Activated naive CD4-positive, alpha-beta T cell treated with Interleukin-2 at 50 U/mL for 16 hours (primary cell): ENCODE measurements at regions not wholly inside any gene's neighbourhood (a gene's known extent, or its start where the extent isn't known, plus 50 kb on each side); places are given as distances from the start of the nearest gene placed in this dataset.
"Not testable (repeated sequence)": the region's sequence is repeated elsewhere in the genome, so short reads cannot be mapped to it uniquely, and the experiment has no call there.

ENCODE experiments used
- DNase-seq: peaks from one replicate; pipeline ENCODE4 v3.0.0-alpha.2; 2020

DNA sequence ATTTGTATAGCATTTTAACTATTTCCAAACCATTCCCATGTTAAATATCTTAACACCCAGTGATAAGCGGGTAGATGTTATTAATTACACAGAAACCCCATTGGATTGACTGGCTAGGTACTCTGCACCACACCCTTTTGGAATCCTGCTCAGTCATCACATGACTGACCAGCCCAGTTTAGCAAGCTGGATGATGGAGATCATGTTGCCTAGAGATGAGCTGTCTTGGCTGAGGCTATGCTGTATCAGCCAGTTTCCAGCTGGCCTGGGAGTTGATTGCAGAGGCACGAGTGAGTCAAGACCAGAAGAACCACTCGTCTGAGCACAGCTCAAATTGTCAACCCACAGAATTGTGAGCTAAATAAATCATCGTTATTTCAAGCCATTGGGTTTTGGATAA lies 124.6 kb downstream of the ZNF621 start:
- no peak for DNase-seq

DNA sequence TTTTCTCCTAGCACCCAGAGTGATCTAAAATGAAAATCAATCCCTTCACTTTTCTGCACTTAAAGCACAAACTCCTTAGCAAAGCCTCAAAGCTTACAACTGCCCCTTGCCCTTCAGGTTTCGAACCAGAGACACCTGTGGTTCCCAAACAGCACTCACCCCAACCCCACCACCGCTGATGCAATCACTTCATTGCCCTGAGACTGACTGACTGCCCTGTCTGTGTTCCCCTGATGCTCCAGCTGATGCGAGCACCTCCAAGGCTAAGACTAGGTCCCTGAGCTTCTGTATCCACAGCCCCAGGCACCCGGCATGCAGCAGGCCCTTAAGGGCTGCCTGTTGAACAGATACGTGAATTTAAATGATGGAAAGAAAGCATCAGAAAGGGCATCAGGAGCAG lies 127.3 kb downstream of the ZNF621 start:
- no peak for DNase-seq

DNA sequence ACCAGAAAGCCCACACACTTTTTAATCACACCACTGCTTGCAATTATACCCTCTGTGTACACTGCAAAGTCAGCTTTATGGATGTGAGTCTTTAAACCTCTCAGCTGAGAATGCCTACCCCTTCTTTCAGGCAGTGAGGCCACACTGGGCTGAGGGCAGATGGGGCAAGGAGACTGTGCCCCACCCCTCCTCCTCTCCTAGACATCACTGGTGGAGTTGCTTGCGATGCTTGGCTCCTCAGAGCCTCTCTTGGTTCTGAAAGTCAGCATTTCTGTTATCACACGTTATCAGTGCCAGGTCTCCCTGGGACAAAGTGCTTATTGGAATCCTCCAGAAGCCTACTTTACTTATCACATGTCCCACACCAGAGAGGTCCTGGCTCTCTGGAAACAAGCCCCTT lies 128.2 kb downstream of the ZNF621 start:
- DNase-seq: no peak

DNA sequence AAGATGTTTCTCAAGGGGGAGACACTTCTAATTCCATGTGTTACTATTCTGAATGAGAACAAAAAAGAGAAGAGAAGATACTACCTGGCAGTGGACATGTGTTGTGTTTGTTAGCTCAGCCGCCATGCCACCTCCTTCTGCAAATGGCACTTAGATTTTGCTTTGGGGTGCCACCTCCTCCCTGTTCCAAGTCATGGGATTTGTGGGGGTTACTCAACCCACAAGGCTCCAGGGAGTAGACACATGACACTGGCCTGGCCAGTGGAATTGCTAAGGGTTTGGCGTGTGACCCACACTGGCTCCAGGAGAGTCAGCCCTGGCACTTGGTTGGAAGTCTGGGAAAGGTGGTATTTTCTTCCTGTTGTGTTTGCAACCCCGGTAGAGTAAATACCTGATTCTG lies 129.1 kb downstream of the ZNF621 start:
- no peak for DNase-seq

DNA sequence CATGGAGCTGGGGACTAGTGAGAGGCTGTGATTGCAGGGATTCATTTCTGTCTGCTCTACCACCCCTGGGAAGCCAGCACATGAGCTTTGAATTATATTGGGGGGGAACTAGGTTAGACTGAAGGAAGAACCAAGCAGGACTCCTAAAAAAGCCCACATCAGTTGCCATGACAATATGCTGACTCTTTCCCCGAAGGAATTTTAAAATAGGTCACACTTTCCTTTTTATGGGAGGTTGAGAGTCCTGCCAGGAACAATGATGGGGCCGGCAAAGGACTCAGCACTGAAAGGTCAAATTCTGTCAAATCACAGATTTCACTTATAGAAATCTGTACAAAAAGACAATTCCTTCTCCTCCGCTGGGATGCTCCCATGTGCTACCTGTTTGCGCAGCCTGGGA lies 130.8 kb downstream of the ZNF621 start:
- no peak for DNase-seq

DNA sequence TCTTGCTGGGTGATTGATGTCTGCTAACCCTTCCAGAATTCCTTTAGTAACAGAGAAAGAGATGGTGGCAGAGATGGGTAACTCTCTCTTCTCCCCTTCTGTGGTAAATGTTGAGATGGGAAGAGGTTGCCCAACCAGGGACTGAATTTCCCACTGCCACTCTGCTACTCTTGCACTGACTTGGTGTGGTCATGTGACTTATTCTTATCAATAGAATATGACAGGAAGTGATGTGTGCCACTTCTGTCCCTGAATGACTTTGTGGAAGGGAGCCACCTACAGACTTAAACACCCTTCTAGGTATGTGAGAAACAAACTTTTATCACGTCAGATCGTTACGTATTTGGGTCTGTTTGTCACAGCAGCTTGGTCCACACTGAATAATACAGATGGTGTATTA lies 132.9 kb downstream of the ZNF621 start:
- no peak for DNase-seq

DNA sequence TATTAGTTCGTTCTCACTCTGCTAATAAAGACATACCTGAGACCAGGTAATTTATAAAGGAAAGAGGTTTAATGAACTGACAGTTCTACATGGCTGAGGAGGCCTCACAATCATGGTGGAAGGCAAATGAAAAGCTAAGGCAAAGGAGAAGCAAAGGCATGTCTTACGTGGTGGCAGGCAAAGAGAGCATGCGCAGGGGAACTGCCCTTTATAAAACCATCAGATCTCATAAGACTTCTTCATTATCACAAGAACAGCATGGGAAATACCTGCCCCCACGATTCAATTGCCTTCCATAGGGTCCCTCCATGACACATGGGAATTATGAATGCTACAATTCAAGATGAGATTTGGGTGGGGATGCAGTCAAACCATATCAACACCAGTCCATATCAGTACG lies 133.5 kb downstream of the ZNF621 start:
- no peak for DNase-seq

DNA sequence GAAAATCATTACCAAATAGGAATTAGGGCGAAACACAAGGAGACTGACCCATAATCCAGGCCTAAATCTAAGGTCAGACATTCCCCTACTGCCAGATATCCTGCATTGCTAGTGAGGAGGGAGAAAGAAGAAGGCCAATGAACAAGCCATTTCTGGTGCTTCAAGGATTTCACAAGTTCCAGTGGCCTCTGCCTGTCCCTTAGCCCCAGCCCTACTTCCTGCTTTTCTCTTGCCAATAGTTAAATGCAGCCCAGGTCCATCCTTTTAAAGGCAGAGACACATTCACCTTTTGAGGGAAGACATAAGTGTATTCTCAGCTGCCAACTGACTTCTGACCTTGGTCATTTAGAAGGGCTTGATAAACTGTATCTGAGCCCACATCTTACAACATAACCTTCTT lies 135.8 kb downstream of the ZNF621 start:
- DNase-seq: no peak

DNA sequence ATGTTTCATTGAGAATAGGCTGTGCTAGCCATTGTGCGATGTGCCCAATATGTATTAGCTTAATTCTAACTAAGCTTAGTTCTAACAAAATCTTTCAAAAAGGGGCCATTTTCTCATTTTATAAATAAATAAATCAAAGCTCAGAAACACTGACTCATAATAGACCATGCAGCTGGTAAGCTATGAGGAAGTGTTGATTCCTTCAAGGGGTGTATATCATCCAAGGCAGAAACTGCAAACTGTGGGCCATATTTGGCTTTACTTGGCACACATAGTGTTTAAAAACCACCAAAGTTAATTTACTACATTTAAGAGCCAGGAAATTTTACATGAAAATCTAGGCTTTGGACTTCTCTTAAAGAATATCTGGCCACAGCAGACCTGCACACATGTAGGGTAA lies 136.5 kb downstream of the ZNF621 start:
- no peak for DNase-seq

DNA sequence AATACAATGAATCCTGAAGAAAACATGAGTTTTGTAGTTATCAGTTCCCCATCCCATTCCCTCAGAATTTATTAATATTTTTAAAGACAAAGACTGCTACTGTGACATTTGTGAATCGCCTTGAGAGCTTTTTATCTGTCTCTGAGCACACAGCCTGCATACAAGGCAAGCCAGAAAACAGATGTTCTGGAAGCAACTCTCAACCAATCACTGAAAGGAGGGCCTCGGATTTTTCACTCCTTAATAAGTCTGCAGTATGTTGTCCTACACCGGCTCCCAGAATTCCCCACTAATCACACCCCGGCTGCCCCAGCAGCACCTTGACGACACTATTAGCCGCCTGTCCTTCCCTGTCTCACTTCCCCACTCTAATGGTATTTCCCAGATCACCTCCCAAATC lies 138.5 kb downstream of the ZNF621 start:
- DNase-seq: no peak

DNA sequence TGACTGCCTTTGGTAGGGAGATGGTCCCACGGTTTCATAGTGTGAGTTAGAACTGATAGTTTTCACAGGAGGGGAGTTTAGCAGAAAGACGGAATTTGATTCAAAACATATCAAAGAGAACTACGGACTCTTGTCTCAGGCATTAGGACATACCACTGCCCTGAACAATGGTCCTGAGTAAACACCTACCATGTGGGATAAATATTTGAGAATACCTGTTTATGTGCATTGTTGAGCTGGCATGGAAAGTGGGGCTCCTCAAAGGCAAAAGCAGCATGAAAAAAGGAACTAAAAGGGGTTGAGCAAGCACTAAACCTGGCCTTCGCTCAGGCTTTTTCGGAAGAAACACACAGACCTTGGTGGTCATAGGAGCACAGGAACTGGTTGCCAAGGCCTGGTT lies 144.4 kb downstream of the ZNF621 start:
- no peak for DNase-seq

DNA sequence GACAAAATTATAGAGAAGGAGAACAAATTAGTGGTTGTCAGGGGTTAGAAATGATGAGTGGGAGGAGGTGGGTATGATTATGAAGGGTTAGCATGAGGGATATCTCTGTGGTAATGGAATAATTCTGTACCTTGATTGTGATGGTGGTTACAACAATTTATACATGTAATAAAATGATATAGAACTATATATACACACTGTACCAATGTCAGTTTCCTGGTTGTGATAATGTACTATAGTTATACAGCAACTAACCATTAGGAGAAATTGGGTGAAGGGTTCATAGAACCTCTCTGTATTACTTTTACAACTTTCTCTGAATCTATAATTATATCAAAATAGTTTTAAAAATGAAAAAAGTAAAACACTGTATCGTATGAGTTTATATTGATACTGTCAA lies 148.1 kb downstream of the ZNF621 start:
- no peak for DNase-seq

DNA sequence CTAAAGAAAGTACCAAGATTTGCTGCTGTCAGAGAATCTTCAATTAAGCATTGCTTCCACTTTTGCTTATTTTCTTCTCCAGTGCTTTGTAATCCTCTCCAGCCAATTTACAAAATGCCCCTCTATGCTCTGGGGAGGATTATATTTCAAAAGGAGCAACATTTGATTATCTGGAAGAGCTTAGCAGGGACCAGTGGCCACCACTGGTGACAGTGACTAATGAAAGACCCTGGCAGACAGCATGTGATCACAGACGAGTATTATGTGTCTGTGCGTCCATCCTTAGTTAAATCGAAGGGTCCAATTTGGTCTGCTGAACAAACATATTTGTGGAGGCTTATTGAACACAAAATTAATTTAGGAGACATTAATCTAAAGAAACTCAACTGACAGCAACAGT lies 152.6 kb downstream of the ZNF621 start:
- DNase-seq: no peak

DNA sequence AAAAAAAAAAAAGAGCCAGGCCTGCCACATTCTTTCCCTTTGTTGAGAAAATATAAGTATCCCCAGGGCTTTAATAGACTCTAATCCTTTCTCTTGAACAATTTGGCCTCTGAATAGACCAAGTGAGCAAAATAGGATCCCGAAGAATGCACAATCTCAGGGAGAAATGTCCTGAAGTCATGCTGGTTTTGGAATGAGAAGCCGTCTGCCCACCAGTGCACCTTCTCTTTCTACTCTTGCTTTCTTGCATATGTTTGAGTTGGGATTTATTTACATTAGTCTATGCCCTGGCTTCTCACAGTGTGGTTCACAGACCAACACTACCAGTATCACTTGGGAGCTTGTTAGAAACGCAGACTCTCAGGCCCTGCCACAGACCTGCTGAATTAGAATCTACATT lies 153.0 kb downstream of the ZNF621 start:
- no peak for DNase-seq

DNA sequence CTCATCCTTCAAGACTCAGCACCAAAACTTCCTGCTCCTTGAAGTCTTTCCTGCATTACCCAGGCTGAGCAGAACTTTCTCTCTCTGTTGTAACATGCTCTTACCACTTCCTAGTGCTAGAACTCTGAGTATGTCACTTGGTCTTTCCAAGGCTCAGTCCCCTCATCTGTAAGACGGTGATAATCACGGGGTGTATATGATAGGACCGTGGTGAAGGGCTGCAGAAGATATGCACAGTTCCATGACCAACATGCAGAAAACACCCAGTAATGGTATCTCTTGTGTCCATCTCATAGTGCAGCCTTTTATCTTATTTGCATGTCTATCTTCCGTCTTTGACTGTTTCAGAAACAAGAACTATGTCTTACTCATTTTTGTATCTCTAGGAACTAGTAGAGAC lies 154.5 kb downstream of the ZNF621 start:
- DNase-seq: no peak

DNA sequence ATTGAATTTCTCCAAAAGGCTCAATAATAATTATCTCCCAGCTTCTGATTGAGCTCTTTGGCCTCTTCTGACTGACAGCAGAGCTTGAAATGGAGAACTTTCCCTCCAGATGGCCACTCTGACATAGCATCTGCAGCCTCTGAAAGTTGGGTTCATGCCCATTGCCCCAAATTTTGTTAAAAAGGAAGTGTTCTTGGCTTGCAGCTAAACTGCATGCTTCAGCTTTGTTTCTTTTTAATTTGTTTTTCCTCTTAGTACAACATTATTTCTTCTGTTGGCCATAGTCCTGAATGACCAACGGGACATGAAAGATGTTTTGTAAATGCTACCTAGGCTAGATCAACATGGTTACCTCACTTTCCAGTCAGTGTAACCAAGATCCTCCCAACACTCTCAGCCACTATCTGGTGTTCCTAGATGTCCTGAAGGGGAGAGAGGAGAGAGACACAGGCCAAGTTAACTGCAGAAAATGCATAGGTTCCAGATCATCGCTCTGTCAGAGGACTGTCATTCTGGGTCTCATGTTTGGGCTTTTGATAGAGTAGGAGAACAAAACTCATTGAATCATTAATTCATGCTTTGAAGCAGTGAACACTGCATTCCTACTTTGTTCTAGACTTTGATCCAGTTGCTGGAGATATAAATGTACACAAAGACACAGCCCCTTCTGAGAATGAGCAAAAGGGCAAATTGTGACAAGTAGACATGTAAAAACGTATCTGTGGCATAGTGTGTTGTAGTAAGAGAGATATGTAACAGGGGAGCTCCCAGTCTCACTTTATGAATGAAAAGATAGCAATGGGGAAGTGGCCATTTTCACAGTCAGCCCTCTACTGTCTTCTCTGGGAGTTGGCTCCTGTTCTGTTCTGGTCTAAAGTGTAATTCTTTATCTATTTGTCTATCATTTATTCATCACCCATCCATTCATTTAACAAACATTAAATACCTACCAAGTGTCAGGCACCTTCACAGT lies 156.2 kb downstream of the ZNF621 start:
- no peak for DNase-seq

DNA sequence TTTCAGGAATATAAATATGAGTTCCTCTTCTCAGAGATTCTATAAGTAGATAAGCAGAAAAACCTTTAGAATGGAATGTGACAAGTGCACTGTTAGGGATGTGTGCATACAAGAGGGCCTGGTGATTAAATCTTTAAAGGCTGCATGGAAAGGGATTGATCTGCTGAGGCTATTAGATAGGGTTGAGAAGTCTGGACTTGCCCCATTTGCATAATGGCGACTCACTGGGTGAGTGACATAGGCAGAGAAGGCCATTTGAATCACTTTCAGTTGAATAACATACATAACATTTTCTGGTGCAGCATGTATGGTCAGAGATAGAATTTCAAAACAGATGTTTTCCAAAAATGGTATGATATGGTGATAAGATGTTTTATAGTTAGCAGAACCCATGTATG lies 156.9 kb downstream of the ZNF621 start:
- no peak for DNase-seq

DNA sequence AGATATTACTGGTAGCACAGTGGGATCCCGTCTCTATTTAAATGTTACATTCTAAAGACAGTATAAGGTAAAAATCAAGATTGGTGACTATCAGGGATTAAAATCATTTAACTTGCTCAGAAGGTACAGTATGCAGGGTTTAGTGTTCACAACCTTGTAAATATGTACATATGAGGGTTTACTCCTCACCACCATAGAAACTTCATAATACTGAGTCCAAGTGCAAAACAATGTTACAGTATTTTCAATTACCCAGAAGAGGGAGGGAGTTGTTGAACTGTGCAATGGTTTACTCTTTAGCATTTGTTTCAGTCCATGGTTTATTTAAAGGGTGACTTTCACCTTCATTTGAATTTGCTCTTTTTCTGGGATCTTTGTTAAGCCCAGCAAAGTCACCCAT lies 165.1 kb downstream of the ZNF621 start:
- no peak for DNase-seq

DNA sequence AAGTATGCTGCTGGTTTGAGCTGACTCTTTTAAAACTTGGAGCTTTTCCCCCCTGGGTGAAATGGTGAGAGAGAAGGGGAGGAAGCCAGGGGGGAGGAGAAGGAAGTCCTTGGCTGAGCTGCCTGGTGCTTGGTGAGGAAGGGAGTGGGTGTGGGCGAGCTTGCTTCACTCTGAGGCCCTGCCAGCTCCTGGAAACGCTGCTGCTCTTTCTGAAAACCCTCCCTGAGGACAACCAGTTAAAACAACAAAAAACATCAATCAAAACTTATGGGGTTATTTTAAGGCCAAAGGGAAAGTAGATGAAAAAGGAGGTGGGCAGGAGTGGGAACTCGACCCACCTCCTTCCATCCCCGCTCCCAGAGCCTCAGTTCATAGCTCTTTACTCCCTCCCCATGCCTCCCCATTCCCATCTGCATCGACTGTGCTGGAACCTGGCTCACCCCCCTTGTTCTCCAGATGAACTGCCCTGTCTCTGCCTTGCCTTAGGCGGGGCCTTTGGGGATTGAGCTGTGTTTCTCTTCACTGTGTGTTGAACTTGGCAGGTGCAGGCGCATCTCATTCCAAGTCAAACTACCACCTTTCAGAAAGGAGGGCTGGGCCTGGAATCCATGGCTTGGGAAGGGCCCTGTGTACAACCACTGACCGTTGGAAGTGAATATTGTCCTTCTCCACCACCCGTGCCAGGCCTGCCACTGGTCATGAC lies 166.1 kb downstream of the ZNF621 start:
- no peak for DNase-seq

DNA sequence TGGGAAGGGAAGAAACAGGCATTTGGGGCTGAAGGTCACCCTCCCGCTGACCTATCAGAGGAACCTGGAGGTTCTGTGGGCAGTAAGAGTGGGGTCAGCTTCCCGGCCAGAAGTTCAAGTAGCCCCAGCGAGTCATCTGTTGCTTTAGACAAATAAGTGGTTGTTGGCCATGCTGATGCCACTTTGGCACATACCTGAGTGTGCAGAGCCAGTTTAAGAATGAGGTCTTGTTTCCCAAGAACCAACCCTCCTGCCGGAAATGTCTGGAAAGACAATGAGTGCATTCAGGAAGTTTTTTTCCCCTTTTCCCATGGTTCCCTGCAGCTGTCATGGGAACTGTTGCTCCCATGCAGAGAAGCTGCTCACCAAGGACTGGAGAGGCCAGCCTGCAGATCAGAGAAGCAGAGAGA lies 166.7 kb downstream of the ZNF621 start:
- no peak for DNase-seq

DNA sequence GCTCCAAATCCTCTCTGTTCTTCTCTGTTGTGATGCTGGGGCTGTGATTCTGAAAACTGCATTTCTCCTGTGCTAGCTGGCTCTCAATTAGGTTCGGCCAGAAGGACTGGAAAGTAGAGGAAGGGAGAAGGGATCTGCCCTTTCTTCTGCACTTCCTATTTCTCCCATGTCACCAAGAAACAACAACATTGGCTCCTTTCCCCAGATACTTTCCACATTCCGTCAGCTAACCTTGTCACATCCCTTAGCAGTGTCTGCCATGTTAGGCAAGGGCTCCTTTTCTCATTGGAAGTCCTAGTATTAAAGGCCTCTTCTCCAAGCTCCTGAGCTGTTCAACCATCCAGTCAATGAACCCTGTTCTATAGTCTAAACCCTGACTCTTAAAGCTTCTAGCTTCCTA lies 171.1 kb downstream of the ZNF621 start:
- no peak for DNase-seq

DNA sequence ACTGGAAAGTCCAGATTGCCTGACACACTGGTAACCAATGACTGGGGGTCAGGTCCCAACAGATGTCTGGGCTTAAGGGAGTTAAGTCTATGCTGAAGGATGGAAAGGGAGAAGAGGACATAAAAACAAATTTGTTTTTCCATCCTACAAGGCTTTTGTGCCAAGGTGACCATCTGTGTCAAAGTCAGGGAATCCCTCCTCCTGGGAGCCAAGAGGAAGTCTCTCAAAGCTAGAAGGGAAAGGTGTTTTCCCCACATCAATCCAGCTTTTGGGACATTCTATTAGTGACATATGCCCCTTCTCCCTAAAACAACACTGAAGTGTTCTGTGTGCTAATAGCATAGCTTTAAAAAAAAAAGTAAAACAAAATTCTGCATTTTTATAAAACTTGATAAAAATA lies 173.9 kb downstream of the ZNF621 start:
- not testable (repeated sequence) for DNase-seq

DNA sequence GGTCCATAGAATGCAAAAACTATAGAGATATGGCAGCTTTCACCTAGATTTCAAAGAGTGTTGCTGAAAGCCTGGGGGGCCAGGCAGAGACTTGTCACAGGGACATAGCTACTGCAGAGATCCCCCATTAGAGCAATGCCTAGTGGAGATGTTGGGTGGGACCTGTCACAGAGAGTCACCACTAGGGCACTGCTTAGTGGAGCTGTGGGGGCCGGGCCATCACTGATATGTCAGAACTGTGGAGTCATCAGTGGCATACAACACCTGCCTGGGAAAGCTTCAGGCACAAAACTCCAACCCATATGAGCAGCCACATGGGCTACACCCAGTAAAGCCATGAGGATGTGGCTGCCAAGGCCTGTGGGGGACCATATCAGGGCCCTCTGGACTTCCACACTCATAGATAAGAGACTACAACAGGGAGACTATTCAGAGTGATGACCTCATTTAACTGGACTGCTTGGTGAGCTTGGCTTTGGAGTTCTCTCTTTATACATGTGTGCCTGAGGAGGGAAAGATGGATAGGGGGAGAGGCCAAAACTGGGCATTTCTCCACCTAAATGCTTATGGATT lies 176.3 kb downstream of the ZNF621 start:
- no peak for DNase-seq

DNA sequence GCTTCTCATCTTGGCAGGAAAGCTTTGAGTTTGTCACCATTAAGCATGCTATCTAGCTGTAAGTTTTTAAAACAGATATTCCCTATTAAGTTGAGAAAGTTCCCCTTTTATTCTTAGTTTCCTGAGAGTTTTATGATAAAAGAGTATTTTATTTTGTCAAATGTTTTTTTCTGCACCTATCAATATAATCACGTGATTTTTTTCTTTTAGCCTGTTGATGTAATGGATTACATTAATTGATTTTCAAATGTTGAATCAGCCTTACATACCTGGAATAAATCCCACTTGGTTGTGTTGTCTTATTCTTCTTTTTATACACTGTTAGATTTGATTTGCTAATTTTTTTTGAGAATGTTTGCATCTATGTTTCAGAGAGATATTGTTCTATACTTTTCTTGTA lies 179.5 kb downstream of the ZNF621 start:
- no peak for DNase-seq
